Stimulated activated CD4-positive, alpha-beta T cell treated with anti-CD3 and anti-CD28 coated beads, Interleukin-12 subunit alpha, Interleukin-12 subunit beta, amount 100 ng/mL, for 48 hours (primary cell): ENCODE measurements at regions not wholly inside any gene's neighbourhood (a gene's known extent, or its start where the extent isn't known, plus 50 kb on each side); places are given as distances from the start of the nearest gene placed in this dataset.
"Not testable (repeated sequence)": the region's sequence is repeated elsewhere in the genome, so short reads cannot be mapped to it uniquely, and the experiment has no call there.

Experiments used
- DNase-seq, 3 donors: peaks; one replicate each; pipeline ENCODE4 v3.0.0-alpha.2; 2020; ENCODE audit warnings: low read depth in 2 of 3, low spot score in 1 of 3

- no peak for DNase-seq
Measured at GRCh38 chr3:135549928-135550494, 415.5 kb upstream of the PPP2R3A start.

- no peak for DNase-seq
Measured at GRCh38 chr3:135556174-135556573, 409.4 kb upstream of the PPP2R3A start.

DNA sequence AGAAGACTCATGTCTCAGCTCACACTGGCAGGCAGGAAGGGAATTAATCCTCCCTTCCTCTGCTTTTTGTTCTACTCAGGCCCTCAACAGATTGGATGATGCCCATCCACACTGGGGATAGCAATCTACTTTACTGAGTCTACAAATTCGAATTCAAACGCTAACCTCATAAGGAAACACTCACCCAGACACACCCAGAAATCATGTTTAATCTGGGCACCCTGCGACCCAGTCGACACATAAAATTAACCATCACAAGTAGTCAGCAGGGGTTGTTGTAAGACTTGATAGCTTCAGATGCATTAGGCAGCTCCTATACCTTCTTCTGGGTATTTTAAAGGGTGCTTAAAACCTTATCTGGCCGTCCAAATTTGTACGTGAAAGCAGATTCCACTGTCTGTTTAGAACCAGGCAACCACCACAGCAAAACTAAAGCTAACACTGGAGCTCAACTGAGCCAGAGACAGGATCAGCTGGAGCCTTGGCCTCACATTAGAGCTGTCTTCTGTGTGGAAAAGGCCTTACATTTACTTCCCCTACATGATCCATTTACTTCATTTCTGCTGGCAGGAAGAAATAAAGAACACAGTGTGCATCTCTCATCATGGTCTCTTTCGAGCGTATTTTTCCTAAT, 407.3 kb upstream of the PPP2R3A start:
- DNase-seq: no peak

DNA sequence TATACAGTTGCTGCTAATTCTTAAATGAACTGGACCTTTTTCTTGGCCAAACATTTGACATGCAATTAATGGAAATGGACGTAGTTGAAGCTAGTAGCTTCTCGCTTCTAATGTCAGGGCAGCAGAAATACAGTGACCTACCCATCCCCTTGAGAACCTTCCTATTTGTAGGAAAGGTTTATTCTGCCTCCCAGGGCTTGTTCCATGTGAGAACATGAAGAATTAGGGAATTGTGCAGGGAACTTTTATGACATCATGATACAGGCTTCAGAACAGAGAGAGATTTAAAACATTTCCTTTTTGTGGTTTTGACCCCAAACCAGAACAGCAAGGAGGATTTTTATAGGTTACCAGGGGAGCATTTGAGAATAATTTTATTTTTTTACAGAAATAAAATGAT, 406.6 kb upstream of the PPP2R3A start:
- no peak for DNase-seq

DNA sequence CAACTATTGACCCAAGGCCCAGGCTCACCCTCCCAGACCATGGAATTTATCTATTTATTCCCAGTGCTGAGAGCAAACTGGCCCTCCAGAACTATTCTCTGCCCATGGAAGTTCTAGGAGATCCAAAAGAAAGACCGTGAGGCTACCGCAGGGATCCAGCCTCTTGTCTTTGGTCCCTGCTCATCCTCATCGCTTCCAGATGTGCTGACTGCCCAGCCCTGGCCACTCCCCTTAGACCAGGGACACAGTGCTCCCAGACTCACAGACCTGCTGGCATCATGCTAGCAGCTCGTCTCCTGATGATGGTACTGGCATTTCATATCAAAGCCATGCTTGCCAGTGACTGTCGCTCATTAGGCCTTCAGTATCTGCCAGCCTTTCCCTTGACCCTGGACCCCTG, 405.7 kb upstream of the PPP2R3A start:
- no peak for DNase-seq

DNA sequence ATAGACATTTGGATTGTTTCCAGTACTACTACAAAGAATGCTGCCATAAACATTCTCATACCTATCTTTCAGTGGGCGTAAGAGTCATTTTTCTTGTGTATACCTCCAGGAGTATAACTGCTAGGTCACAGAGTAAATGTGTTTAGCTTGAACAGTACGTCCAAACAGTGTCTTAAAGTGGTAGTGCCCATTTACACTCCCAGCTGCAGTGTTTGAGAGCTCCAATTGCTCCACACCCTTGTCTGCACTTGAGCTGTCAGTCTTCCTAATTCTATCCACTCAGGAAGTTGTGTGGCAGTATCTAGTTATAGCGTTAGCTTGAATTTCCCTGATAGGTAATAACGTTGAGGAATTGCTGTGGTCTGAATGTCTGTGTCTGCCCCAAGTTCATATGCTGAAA, 404.7 kb upstream of the PPP2R3A start:
- DNase-seq: no peak

GRCh38 chr3:135564696-135565095, 400.8 kb upstream of the PPP2R3A start:
- no peak for DNase-seq

DNA sequence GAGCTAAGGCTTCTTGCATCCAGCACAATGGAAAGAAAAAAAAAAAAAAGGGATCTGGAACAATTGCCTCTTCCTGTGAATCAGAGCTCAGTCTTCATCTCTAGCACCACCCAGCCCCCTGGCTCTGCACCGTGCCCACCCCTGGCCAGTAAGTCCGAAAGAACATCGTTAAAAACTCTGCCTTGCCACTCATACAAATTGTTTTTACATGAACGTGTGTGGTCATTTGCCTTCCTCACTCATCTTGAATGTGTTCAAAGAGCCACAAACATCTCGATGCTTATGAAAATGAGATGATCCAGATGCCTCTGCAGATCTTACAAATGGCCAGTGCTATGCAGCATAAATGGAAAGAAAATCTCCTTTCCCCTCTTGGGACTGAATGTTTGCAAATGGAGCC, 400.0 kb upstream of the PPP2R3A start:
- DNase-seq: no peak

DNA sequence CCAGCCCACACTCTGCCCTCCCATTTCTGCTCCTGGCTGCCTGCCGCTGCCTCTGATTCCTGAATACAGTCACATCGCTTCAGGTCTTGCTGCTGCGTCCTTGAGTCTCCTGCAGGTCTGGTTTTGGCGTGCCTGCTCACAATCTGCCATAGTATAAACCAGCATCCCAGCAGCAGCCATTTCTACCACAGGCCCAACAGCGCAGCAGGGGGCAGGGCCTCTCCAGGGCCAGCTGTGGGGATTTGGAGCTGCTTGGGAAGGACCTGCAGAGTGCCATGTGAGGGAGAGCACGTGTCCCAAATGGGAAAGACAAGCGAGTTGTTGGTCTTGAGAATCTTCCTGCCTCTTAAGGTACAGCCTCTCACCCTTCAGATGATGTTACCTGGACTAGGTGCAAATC, 398.3 kb upstream of the PPP2R3A start:
- no peak for DNase-seq

GRCh38 chr3:135576751-135577150, 388.8 kb upstream of the PPP2R3A start:
- DNase-seq: no peak

DNA sequence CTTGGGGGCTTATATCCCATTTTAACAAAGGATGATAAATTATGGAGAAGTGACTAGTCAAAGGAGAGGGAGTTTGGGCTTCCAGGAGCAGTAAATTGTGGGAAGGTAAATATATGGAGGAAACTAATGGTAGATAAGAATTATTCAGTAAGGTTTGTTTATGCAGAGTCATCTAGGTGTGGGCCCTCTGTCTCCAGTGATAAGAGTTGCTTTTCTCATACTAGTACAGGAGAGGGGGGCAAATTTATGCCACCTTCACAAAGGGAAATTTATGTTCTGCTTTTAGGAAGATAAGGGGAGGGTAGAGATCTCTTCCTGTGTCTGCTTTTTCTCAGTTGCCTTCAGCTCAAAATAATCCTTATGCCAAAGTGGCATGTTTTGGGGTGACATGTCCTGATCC, 383.7 kb upstream of the PPP2R3A start:
- DNase-seq: no peak

DNA sequence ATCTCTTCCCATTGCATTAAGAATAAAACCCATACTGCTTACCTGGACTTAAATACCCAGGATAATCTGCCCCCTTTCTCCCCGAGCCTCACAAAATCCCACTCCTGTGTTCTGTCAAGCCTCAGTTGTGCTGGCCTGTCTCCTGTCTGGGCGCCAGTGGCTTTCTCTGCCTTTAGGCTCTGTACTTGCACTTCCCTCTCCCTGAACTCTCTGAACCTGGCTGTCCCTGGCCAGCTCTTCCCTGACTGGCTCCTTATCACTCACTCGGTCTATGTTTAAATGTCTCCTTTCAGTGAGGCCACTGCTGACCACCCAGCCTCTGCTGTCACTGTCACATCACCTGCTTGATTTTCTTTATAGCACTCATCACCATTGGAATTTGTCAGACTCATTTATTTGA, 382.7 kb upstream of the PPP2R3A start:
- no peak for DNase-seq

- no peak for DNase-seq
Measured at GRCh38 chr3:135596563-135596962, 369.0 kb upstream of the PPP2R3A start.

DNA sequence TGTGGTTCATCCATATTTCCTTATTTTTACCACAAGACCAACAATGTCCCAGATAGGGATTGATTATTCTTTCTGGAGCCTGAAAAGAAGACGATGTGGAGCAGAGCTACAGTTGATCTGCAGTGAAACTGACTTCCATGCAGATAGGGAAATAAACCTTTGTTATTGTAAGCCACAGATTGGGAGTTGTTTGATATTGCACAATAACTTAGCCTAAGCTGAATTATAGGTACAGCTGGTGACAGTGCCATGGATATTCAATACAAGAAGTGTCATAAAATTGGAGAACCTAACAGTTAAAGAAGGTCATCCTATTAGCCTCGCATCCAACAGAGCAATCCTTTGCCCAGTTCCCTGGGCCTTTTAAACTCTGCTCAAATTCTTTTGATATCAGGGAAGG, 367.7 kb upstream of the PPP2R3A start:
- no peak for DNase-seq

DNA sequence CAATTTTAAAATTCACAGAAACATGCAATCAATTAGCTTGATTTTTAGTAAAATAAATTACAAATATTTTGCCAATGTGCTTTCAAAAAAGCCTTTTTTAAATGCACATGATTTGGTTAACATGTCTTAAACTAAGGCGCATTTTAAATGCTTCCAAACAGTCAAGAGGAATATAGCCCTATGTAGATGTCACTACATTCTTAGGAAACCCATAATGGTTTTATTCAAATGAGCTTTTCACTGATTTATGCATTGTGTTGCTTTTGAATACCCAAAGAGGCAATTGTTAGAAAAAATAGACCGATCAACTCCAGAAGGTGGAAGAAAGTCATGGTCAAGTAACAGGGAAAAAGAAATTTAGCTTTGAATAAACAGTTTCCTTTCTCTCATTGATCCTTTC, 366.9 kb upstream of the PPP2R3A start:
- DNase-seq: no peak

GRCh38 chr3:135604512-135604911, 361.0 kb upstream of the PPP2R3A start:
- not testable (repeated sequence) for DNase-seq

GRCh38 chr3:135618123-135618522, 347.4 kb upstream of the PPP2R3A start:
- DNase-seq: no peak

DNA sequence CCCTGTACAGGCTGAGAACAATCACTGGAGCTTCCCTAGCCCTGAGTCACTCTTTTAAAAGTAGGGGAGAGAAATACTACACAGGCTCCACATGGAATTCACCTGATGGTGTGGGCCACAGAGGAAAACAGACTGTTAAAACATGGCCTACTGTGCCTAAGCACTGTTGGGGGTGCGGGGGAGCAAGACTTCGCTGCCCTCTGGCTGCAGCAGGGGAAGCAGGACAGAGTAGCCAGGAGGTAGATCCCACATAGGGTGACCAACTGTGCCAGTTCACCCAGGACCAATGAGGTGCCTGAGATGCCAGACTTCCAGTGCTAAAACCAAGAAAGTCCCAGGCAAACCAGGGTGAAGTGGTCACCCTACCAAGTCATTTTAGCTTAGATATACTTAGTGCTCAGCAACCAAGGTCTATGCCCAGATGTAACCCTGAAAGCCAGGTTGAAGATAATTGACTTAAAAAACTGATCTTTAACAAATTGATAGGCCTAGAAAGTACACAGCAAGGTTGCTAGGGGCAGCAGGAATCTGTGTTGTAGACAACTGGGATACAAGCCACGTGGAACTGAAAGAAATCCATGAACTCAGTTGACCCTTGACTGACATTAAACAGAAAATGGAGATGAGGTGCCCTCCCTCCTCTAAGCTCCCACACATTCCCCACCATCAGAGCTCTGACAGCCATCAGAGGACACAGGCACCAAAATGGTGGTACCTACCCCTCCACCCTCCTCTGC, 344.2 kb upstream of the PPP2R3A start:
- DNase-seq: no peak

GRCh38 chr3:135622215-135622614, 343.3 kb upstream of the PPP2R3A start:
- no peak for DNase-seq

- no peak for DNase-seq
Measured at GRCh38 chr3:135622656-135623055, 342.9 kb upstream of the PPP2R3A start.

DNA sequence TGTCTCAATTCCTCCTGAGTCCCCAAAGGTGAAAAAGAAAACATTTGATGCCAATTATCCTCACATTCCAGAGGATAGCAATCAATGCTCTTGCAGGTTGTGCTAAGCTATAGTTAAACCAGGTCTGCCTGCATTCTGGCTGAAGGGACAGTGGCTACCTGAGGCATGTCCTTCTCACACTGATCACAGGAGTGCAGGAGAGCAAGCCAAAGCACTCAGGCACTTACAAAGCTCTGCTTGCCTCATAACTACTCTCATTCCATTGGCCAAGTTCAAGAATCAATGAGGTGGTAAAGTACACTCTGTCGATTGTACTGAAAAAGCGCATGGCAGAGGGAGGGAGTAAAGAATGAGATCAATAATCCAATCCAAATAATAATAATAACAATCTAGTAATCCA, 342.0 kb upstream of the PPP2R3A start:
- DNase-seq: no peak

- no peak for DNase-seq
Measured at GRCh38 chr3:135627057-135627456, 338.5 kb upstream of the PPP2R3A start.
